HG03103 (cell line): ENCODE measurements at regions not wholly inside any gene's neighbourhood (a gene's known extent, or its start where the extent isn't known, plus 50 kb on each side); places are given as distances from the start of the nearest gene placed in this dataset.
"Not testable (repeated sequence)": the region's sequence is repeated elsewhere in the genome, so short reads cannot be mapped to it uniquely, and the experiment has no call there.

ENCODE experiments used
- ATAC-seq: cut with Tn5 transposase; IDR thresholded peaks from one replicate; pipeline ENCODE4 v1.9.1; 2021; ENCODE audit warnings: low read depth; ENCODE audit not compliant: unreplicated experiment

DNA sequence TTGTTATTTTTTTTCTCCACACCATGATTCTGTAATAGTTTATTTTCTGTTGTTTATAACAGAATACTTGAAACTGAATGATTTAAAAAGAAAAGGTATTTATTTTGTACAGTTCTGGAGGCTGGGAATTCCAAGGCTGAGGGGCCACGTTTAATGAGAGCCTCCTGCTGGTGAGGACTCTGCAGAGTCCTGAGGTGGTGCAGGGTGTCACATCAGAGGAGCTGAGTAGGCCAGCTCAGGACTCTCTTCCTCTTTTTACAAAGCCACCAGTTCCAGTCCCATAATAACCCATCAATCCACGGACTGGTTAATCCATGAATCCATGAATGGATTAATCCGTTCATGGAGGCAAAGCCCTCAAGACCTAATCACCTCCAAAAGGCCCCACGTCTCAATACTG lies 71.6 kb downstream of the TFAP2A start:
- ATAC-seq: no peak

DNA sequence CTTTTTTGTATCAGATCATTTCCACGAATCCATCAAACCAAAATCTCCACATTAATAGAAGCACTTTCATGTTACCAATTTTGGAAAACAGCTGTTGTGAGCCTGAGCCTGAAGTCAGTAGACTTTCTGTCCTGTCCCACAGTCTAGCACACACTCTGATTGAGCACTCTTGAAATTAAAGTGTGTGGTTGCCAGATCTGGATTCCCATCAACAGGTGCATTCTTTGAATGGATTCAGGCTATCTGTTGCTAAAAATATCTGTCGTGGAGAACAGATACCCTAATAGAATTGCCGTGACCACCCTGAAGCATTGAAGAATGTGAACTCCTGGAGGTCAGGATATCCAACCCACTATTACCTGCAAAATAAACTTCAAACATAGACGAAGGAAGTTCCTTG lies 73.3 kb downstream of the TFAP2A start:
- no peak for ATAC-seq

GRCh38 chr6:10338151-10338550 lies 76.7 kb downstream of the TFAP2A start:
- ATAC-seq: no peak

GRCh38 chr6:10337376-10337775 lies 77.5 kb downstream of the TFAP2A start:
- not testable (repeated sequence) for ATAC-seq

- no peak for ATAC-seq
Measured at GRCh38 chr6:10332111-10332510, 82.8 kb downstream of the TFAP2A start.

DNA sequence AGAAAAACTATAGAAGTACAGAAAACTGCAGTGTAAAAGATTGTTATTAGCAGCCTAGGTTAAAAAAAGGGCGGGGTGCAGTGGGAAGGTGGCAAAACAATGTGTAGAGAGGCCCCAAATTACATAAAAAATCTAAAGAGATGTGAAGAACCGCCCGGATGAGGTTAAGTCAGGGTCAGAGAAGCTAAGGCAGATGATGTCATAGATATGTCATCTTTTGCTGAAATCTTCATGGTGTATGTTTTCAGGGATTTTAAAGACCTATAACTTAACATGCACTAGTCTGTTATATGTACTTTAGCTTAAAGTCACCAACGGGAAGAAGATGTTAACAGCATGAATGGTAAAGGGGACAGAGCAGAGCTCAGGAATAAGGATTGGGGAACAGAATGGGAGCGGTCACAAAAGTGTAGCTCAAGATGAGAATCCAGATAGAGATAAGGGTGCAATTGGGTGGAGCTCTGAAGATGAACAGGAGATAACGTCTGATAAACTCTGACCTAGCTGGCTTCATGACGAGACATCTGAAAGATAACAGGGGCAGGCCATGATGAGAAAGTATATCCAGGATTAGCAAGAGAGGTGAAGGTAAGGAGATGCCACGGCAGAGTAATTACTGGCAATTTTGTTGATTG lies 83.4 kb downstream of the TFAP2A start:
- no peak for ATAC-seq

GRCh38 chr6:10330515-10330914 lies 84.4 kb downstream of the TFAP2A start:
- no peak for ATAC-seq

GRCh38 chr6:10323018-10323417 lies 91.9 kb downstream of the TFAP2A start:
- no peak for ATAC-seq

- no peak for ATAC-seq
Measured at GRCh38 chr6:10320291-10320690, 94.6 kb downstream of the TFAP2A start.

- no peak for ATAC-seq
Measured at GRCh38 chr6:10316373-10316721, 98.5 kb downstream of the TFAP2A start.

- ATAC-seq: no peak
Measured at GRCh38 chr6:10315658-10316372, 99.1 kb downstream of the TFAP2A start.

GRCh38 chr6:10315034-10315433 lies 99.8 kb downstream of the TFAP2A start:
- no peak for ATAC-seq

DNA sequence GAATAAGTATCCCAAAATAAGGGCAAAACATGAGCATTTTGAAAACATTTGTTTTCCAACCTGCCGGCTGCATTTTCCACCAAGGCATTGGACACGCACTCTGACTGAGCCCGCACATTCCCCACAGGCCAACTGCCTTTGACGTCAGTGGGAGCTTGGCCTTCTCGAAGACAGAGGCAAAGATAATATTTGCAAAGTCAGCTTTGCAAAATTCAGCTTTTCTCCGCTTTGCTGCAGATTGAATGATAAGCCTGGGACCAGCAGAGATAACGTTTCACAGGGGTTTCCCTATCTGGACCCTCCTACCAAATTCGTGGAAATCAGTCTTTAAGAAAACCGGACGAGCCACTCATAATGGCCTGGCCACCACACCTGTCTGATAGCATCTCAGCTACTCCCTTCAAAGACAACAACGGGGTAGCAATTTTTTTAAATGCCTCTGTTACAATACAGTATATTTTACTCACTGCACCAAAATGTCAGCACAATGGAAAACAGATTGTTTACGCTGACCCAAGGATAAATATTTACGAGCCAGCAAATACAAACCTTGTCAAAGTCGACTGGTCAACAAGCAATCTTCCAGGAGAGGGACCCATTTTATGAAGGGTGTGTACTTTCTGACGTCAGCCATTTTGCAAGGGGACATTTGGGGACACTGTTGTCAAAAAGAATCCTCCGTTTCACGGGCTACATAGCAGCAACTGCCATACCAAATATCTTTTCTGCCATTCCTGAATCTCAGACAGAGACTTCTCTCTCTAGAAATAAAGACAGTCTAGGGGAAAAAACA lies 100.5 kb downstream of the TFAP2A start:
- ATAC-seq: no peak

GRCh38 chr6:10313799-10314162 lies 101.1 kb downstream of the TFAP2A start:
- ATAC-seq: no peak

DNA sequence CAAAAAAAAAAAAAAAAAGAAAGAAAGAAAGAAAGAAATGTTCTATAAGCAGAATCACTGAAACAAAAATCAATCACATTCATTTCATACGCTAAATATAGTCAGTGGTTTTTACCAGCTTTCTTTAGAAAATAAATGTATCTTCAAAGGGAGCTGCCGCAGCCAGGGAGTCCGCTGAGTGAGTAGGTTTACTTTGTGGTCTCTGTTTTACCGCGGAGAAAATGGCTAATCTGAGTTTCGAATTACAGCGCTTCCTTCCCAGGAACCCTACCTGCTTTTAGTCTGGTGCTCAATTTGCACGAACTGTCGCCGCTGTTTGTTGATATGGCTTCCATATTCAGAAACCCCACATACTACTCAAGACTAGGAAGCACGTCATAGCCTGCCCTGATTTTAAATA lies 102.4 kb downstream of the TFAP2A start:
- no peak for ATAC-seq

DNA sequence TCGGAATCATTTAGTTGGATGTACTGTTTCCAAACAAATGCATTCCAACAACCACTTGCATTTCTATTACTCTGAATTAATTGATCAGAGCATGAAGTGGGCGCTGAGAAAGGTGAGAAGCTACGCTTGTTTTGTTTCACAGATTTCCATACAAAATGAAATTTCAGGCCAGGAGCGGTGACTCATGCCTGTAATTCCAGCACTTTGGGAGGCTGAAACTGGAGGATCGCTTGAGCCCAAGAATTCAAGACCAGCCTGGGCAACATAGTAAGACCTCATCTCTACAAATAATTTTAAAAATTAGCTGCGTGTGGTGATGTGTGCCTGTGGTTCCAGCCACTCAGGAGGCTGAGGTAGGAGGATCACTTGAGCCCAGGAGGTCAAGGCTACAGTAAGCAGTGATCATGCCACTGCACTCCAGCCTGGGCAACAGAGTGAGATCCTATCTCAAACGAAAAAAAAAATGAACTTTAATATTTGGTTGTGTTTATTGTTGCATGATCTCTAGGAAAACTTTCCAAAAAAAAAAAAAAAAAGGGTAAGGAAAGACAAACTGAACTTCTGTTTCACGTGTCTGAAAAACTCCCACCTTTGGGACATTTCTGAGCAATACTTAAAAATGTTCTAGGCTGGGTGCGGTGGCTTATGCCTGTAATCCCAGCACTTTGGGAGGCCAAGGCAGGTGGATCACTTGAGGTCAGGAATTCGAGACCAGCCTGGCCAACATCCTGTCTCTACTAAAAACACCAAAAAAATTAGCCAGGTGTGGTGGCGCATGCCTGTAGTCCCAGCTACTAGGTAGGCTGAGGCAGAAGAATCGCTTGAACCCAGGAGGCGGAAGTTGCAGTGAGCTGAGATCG lies 103.1 kb downstream of the TFAP2A start:
- not testable (repeated sequence) for ATAC-seq

DNA sequence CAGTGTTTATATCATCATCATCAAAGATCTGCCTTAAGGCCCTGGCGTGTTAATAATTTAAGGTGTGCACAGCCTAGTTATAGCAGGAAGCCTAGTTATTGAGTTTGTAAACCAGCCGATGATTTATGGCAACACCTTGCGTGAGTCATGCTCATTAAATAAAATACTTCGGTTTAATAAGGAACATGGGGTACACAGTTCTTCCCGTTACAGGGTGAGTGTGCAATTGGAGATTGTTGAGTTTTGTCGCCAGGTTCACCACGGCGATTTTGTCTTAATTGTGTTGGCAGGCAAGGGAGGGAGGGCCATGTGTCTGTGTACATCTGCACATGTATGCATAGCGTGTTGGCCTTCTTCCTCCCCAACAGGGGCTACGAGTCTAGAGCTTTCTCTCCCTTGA lies 104.0 kb downstream of the TFAP2A start:
- no peak for ATAC-seq

DNA sequence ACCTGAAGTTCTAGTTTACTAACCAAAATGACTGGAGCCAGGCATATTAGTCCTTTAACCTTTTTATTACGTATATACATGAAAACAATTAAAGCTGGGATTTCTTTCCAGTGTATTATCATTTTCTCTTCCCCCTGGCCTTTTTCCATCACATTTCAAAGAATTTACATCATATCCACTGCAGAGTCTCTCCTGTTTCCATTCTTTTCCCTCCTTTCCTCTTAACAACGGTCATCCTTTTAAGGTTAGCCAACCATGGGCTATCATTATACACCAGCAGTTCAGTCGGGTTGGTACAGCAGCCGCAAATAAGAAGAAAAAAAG lies 104.6 kb downstream of the TFAP2A start:
- ATAC-seq: no peak

DNA sequence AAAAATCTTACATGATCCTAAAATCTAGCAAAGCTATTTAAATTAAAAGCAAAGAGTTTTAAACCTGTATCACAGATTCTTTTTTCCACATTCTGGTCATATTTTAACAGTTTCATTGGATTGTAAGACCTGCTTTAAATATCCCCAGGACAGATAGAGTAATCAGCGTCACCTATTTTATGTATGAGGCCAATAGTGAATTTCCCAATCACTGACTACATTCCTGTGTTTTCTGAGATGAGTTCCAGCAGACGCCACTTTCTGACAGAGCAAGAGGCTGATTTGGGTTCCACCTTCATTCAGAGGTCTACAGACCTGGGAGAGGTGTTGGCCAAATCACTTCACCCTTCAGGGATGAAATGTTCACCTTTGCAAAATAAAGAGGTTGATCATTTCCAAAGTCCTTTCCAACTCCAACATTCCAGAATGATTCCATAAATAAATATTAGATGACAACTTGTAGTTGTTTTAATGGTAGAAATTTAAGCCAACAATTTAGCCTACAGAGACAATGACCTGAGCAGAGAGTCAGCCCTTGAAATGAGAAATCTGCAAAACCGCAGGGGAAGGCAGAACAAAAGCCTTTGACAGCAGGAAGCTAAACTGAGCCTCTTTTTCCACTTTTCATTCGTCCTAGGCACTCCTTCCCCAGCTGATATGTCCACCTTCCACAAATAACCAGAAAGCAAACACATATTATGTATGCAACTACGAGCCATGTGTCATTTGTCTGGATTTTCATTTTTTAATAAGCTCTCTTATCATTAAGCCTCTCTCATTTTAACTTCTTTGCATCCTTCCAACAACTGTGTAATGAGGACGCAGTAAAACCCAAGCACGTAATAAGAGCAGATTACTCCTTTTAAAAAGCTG lies 105.2 kb downstream of the TFAP2A start:
- no peak for ATAC-seq

- no peak for ATAC-seq
Measured at GRCh38 chr6:10307476-10307875, 107.4 kb downstream of the TFAP2A start.
